KBM-7 (cell line): ENCODE measurements at regions not wholly inside any gene's neighbourhood (a gene's known extent, or its start where the extent isn't known, plus 50 kb on each side); places are given as distances from the start of the nearest gene placed in this dataset.
"Not testable (repeated sequence)": the region's sequence is repeated elsewhere in the genome, so short reads cannot be mapped to it uniquely, and the experiment has no call there.

ENCODE experiments used
- DNase-seq: peaks from one replicate; pipeline ENCODE4 v3.0.0-alpha.2; 2015
- in situ Hi-C: fragments of 300-500 bp; cut with MboI; formaldehyde crosslinking; loops from 2 replicates; pipeline ENCODE4 v1.14.3; 2020; ENCODE audit warnings: low sequenced_read_pairs, low pct_unique_long_range_greater_than_20kb, mixed read lengths

DNA sequence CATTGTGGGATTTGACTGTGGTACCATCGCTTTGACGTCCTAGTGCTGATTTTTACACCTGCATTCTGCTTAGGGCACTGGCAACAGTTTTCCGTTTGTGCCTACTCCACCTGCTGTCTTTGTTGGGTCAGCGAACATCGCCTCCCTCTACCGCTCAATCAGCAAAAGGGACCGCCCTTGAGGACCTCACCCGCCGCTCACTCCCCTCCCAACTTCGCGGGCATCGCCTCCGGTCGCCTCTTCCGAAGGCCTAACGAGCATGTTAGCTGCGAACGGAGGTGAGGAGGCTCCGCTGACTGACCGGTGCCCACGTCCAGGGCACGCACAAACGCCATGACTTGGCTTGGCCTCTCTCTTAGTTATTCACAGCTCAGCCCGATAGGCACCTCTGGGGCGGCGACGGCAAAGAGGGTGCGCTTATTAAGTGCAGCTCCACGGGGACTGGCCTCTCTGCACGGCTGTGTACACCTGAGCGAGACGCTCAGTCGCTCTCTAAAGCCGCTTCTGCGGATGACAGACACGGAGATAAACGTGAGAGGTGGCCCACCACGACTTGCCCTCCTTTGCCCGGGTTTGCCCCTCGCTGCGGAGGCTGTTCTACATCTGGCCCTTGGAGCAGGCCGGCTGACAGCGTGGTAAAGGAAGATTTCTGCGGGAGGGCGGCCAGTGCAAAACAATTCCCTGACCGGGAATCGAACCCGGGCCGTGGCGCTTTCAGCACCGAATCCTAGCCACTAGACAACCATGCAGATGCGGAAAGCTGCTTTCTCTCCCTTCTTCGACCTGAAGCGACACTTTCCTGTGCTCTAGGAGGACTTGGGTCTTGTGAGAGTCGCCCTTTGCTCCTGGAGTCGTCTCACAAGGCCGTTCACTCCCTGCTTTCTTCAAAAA, 179.5 kb downstream of the FAM72C start:
- DNase-seq, in situ Hi-C loops: not testable (repeated sequence)

DNA sequence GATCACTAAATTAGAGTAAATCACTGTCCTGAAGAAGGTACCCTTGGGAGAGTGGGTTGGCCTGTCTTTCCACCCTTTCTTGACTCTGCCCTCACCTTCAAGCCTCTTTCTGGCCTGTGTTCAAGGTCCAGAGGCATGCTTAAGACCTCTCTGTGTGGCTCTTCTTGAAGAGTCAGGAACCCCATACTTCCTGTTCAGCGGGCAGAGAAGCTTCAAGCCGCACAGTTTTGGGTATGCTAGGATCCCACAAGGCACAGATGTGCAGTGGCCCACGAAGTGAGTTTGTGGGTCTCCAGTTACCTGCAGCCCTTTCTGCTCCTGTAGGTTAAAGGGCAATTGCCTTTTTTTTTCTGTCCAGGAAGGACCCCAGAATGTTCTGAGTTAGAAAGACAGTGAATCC, 185.4 kb downstream of the FAM72C start:
- in situ Hi-C loops, DNase-seq: not testable (repeated sequence)

DNA sequence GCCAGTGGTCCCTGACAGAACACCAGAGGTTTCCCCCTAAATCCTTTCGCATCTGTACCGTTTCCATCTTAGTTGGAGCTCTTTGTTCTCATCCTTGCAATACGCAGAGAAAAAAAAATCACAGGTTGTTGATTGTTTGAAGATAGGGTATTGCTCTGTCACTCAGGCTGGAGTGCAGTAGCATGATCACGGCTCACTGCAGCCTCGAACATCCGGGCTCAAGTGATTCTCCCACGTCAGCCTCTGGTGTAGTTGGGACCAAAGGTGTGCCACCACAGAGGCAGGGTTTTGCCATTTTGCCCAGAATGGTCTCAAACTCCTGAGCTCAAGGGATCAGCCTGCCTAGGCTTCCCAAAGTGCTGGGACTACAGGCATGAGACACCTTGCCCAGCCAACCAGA, 185.9 kb downstream of the FAM72C start:
- in situ Hi-C loops, DNase-seq: not testable (repeated sequence)

DNA sequence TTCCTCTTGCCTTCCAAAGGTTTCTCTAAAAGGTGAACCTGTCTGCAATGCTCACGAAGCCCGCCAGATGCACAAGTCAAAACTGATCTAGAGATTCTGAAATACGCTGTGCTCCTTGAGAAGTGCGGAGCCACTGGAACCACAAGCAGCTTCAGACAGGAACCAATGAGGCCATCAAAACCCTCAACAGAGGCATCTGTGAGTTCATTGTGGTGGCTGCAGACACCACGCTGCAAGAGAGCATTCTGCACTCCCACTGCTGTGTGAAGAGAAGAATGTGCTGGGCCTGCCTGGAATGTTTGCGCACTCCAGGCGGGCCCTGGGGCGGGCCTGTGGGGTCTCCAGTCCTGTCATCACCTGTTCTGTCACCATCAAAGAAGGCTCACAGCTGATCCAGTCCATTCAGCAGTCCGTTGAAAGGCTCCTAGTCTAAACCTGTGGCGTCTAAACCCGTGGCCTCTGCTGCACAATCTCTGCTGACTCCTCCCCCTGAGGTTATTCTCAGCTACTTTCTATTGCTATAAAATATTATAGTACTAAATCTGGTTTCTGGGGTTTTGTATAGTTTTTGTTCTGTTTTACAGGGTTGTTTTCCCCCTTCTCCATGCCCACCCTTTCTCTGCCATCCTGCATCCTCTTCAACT, 187.4 kb downstream of the FAM72C start:
- DNase-seq, in situ Hi-C loops: not testable (repeated sequence)

DNA sequence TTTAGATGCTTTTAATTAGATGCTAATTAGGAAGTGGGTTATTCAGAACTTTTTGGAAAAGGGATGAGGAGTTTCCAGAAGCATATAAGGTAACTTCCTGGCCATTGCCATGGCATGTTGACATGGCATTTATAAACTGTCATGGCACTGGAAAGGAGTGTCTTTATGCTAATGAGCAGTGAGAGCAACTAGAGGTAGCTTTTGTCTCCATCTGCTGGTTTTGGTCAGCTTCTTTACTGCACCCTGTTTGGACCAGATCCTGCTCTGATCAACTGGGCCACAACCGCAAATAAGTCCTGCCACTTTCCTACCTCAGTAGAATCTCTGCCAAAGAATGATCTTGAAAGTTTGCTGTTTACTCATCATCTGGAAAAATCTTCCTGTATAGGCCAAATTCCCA, 193.6 kb downstream of the FAM72C start:
- DNase-seq, in situ Hi-C loops: not testable (repeated sequence)

DNA sequence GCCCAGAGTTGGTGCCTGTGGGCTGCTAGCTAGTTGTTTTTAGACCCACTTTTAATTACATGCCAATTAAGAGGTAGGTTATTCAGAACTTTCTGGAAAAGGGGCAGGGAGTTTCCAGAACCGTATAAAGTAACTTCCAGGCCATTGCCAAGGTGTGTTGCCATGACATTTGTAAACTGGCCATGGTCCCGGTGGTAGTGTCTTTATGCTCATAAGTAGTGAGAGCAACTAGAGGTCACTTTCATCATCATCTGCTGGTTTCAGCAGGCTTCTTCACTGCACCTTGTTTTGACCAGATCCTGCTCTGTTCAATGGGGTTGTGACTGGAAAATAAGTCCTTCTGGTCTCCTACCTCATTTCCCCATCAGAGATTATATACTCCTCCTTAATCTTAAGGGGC, 207.0 kb downstream of the FAM72C start:
- in situ Hi-C loops, DNase-seq: not testable (repeated sequence)

DNA sequence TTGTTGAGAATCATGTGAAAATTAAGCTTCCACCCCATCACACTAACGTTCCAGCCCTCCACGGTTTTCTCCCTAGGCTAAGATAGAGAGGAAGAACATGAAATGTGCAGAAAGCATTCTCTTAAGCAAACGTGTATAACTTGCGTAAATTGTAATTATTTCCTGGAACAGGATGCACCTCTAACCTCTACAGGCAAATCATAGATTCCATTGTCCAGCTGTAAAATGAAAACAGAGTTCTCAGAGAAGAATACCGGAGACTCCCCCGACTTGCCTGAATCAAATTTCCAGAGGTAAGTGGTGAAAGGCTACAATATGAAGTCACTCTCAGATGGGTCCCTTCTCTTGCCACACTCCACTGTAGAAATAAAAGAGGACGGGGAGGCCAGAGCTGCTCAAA, 211.4 kb downstream of the FAM72C start:
- in situ Hi-C loops, DNase-seq: not testable (repeated sequence)

DNA sequence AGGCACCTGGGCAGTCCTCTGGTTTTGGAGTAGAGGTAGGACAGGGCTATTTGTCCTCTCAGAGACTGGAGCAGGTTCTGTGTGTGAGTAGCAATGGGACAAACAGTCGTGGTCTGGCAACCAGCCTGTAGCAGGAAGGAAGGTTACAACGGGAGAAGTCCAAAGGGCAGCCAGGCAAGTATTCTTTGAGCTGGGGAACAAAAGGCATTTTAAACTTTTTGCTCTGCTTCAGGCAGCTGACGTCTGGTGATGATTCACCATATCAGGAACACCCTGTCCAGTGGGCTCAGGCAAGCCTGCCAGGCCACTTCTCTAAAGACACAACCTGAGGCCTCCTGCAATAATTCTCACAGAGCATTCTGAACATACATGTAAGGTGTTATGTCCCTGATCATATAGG, 215.8 kb downstream of the FAM72C start:
- in situ Hi-C loops, DNase-seq: not testable (repeated sequence)

DNA sequence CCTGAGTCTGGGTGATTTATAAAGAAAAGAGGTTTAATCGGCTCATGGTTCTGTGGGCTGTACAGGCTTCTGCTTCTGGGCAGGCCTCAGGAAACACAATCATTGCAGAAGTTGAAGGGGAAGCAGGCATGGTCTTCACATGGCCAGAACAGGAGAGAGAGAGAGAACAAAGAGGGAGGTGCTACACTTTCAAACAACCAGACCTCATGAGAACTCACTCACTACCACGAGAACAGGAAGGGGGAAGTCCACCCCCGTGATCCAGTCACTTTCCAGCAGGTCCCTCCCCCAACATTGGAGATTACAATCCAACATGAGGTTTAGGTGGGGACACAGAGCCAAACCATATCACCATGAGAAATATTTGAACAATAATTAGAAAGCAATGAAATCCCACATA, 222.9 kb downstream of the FAM72C start:
- in situ Hi-C loops = no loop called here
- DNase-seq = peak; percentile 76

DNA sequence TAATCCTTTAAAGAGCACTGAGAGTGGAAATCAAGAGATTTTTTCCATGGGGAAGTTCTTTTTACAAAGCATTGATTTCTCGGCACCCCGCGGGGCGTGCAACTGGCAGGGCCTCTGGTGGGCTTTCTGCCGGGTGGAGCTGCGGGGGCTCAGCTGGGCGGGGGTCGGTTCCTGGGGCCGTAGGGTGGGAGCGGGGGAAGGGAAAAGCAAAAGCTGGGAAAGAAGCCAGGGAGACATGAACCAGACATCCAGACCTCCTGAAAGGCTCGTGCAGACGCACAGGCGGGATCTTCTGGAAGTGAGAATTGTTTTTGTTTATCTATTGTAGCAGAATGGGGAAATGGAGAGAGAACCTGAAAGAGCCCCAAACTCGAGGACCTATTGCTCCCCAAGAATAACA, 235.2 kb downstream of the FAM72C start:
- no peak for DNase-seq
- in situ Hi-C loops = no loop called here

DNA sequence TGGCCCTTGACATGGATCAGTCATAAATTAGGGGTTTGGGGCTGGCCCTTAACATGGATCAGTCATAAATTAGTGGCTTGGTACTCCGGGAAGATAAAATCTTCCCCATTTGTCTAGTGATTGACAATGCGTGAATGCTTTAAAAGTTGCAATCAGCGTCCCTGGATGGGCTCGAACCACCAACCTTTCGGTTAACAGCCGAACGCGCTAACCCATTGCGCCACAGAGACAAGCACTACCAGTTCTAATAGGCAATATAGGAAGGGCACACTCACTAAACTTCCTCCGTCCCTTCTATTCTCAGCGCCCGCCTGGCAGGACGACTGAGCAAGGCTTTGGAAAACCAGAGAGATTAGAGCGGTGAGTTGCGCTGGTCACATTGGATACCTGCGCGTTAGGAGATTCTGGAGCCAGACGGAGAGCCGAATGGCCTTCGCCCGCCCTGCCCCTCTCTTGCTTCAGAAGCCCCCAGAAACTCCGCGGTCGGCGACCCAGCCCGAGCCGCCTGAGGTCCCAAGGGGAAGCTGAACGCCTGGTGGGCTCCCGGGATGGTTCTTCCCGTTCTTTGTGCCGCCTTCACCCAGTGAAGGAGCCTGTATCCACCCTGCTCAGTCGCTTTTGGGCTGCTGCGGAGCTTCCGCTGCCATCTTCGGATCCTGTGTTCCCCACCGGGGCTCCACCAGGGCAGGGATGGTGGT, 235.9 kb downstream of the FAM72C start:
- DNase-seq = no peak
- in situ Hi-C loops = no loop called here

DNA sequence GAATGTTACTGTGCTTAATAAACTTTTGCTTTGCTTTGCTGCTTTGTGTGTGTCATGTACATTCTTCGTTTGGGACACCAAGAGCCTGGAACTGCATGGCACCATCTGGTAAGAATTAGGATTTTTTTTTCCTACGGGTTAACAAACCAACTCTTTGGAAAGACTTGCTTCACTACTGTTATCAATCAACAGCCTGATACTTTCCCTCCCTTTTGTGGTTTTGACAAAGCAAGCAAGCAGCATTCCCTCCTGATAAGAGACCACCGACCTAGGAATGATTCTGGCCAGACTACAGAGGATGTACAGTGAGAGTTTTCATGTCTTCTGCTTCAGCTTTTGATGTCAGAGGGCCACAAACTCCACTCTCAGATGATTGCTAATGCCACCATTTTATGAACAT, 237.5 kb downstream of the FAM72C start:
- DNase-seq, in situ Hi-C loops: not testable (repeated sequence)

DNA sequence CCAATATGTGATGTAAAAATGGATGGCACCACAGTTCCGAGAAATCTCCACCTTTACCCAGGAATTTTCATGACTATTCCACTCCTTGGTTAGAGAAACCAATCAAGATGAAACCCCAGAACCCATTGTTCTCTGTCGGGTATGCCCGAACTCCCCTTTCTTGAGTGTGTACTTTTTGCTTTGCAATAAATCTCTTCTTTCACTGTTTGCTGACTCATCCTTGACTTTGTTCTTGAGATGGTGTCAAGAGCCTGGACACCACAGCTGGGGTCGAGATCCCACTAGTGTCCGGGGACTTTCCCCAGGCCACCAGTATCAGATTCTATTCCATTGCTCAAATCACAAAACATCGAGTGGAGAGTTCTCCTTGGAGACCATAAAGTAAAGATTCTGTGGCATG, 240.9 kb downstream of the FAM72C start:
- in situ Hi-C loops, DNase-seq: not testable (repeated sequence)

DNA sequence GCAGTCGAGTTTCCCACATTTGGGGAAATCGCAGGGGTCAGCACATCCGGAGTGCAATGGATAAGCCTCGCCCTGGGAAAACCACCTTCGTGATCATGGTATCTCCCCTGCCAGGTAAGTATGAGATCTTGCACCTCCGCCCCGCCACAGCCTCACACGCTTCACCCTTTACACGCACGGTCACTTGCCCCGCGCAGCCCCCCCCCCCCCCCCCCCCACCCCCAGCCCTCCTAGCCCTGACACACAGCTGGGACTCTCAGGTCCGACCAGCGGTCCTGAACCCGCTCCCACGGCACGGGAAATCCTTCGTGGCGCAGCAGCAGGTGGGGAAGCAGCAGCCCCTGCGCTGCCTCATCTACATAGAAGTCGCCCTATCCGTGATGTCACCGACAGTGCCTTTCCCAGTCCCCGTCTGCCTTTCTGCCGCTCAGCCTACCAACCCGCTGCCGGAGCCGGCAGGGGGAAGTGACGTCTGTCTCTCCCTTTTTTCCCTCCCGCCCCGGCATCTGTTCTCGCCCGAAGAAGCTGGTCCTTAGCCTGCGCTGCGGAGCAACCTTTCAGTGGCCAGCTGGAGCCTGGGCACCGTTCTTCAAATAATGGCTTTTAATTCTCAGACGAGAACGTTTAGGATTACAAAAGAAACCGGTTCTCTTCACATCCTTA, 242.2 kb downstream of the FAM72C start:
- DNase-seq, in situ Hi-C loops: not testable (repeated sequence)

DNA sequence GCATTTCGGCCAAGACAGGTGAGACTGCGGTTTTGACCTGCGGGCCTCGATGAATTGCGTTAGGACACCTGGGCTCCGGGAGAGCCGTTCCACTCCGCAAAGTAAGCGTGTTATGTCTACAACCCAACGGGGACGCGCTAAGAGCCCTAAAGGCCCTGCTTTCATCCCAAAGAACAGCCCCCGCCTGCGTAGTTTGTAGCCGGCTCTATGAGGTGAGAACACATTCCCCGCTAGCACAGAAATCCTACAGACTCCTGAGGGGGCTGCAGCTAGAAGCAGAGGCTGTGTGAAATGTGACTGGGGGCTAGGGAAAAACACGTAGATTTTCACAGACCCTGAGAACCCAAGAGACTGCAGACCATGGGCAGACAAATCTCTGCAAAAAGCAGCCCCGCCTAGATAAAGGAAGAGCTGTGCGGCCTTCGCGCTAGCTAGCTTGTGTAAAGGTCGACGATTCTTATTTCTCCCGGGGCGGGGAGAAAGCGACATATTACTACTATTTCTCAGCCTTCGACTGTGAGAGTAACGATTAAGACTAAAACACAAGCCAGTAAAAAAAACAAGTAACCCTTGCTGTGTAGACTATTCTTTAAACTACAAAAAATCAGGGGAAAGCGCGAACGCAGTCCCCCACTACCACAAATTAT, 242.9 kb downstream of the FAM72C start:
- in situ Hi-C loops, DNase-seq: not testable (repeated sequence)

DNA sequence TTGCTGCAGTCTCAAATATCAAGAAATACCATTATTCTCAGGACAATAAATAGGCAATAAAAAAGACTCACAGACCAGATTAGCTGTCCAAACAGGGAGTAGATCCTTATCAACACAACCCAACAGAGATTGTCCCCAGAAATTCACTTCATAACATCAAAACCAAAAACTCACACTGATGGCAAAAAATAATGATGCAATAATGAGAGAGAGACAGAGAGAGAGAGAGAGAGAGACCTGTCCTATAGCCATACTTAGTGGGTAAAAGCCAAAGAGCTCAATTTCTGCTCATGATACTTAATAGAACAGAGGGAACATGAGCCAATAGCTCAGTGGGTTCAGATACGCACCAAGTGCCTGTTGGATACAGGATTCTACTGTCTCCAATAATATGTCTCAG, 244.5 kb downstream of the FAM72C start:
- DNase-seq = no peak
- in situ Hi-C loops = no loop called here

DNA sequence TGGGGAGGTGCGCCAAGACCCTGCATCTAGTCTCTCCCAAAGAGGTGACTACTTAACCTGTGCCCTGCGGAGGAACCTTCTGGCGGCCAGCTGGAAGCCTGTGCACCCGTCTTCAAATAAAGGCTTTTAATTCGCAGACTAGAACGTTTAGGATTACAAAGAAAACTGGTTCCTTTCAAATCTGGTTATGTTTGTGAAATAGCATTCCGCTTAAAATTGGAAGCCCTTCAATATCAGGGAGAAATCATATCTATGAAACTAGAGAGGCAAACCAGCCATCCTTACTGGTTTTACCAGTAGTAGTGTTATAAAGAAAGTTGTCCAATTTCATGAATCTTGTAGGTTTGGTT, 250.8 kb downstream of the FAM72C start:
- DNase-seq = no peak

DNA sequence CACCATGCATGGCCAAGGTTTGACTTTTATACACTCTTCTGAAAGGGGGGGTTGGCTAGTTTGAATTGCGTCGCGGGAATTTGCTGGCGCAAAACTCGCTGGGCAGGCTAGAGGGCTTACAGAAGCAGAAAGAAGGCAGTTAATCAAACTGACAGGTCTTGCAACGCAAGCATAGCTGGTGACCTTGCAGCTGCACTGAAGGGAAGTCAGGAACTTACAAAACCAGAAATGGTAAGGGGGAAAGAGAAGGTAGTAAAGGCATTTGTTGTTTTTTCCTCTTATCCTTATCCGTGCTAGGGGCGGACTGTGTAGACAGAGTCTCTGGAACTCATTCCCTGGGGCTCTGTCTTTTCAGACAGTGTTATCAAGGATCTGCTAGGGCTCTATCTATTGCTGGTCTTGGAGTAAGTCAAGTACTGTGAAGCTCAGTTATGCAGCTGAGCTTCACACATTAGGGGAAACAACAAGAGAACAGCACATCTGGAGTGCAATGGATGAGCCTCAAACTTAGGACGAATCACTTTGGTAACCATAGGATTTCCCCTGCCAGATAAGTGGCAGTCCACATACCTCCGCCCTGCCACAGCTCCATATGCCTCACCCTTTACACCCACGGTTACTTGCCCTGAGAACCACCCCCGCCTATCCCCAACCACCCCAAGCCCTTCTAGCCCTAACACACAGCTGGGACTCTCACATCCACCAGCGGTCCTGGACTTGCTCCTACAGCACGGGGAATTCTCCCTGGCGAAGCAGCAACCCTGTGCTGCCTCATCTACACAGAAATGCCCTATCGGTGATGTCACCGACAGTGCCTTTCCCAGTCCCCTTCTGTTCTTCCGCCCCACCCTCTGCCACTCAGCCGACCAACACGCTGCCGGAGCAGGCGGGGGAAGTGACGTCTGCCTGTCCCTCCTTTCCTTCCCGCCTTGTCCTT, 251.4 kb downstream of the FAM72C start:
- in situ Hi-C loops = no loop called here
- peak; percentile 76 for DNase-seq

More for the DNA sequence above, 250.8 kb downstream of the FAM72C start:
- in situ Hi-C loops = no loop called here
